A673 (cell line): ENCODE measurements at regions not wholly inside any gene's neighbourhood (a gene's known extent, or its start where the extent isn't known, plus 50 kb on each side); places are given as distances from the start of the nearest gene placed in this dataset.

Source experiments
- EZH2 ChIP-seq: fragments of 200-600 bp; sonication (generic); IDR thresholded peaks from 2 replicates; pipeline ENCODE4 v1.6.1; 2017; ENCODE audit warnings: borderline replicate concordance, low read depth, mild to moderate bottlenecking, mixed read lengths, antibody characterized with exemption, low read length; ENCODE audit not compliant: poor library complexity, severe bottlenecking
- TF ChIP-seq, protein P1 (sequence below): fragments of 300-800, 200-600 bp; sonication (generic); conservative IDR thresholded peaks from 2 replicates; pipeline ENCODE4 v1.5.1; 2017; ENCODE audit warnings: low read depth, mild to moderate bottlenecking, antibody characterized with exemption, low read length, moderate library complexity, mixed read lengths

DNA sequence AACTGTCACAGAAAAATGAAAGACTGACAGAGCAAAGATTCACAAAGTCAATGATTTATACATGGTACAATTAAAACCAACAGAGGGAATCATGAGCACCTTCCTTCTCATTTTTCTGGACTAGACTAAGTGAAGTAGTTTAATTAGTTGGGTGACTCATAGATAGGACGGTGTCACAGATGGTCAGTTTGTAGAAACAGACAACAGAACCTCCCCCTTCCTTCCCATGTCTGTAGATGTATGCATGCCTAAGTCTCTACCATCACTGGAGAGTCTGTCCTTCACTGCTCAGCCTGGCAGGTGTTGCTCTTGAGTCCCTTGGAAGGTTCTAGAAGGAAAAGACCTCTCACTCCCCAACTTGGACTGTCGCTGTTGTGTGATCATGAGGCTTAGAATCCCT is 75.4 kb upstream of the EEF1E1 start:
- TF ChIP-seq, protein P1, sequence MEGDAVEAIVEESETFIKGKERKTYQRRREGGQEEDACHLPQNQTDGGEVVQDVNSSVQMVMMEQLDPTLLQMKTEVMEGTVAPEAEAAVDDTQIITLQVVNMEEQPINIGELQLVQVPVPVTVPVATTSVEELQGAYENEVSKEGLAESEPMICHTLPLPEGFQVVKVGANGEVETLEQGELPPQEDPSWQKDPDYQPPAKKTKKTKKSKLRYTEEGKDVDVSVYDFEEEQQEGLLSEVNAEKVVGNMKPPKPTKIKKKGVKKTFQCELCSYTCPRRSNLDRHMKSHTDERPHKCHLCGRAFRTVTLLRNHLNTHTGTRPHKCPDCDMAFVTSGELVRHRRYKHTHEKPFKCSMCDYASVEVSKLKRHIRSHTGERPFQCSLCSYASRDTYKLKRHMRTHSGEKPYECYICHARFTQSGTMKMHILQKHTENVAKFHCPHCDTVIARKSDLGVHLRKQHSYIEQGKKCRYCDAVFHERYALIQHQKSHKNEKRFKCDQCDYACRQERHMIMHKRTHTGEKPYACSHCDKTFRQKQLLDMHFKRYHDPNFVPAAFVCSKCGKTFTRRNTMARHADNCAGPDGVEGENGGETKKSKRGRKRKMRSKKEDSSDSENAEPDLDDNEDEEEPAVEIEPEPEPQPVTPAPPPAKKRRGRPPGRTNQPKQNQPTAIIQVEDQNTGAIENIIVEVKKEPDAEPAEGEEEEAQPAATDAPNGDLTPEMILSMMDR = no peak
- TF ChIP-seq EZH2 = no peak
